Heart left ventricle (tissue), 16 donors: ENCODE measurements at regions not wholly inside any gene's neighbourhood (a gene's known extent, or its start where the extent isn't known, plus 50 kb on each side); places are given as distances from the start of the nearest gene placed in this dataset.
A peak's percentile ranks its signal among the peaks of the same experiment; 100 is the strongest.

Experiments
- ATAC-seq, 4 donors: fragments of 200-7000 bp; cut with Tn5 transposase; one replicate each; pipeline ENCODE4 v1.9.1; 2020 to 2022; ENCODE audit warnings: moderate library complexity in 4 of 4, mild to moderate bottlenecking in 3 of 4, moderate number of reproducible peaks in 1 of 4
- DNase-seq, 5 donors: peaks; one replicate each; pipeline ENCODE4 v3.0.0-alpha.2; 2020
- H3K27ac ChIP-seq, 12 donors: fragments of 200-600 bp; sonication (generic) in 4 of 12; one replicate each; pipeline versions ENCODE4 v1.5.0 to v1.8.0; 2016 to 2022; ENCODE audit warnings: mild to moderate bottlenecking in 2 of 12
- H3K27me3 ChIP-seq, 9 donors: fragments of 200-600 bp; sonication (generic) in 2 of 9; one replicate each; pipeline versions ENCODE4 v1.5.1 to v1.8.0; 2016 to 2022; ENCODE audit warnings: mild to moderate bottlenecking in 3 of 9
- H3K36me3 ChIP-seq, 9 donors: fragments of 200-600 bp; sonication (generic) in 2 of 9; one replicate each; pipeline versions ENCODE4 v1.5.0 to v1.8.0; 2018 to 2022; ENCODE audit warnings: mild to moderate bottlenecking in 2 of 9
- H3K4me1 ChIP-seq, 12 donors: fragments of 200-600 bp; sonication (generic) in 4 of 12; one replicate each; pipeline versions ENCODE4 v1.5.0 to v1.8.0; 2016 to 2022; ENCODE audit warnings: mild to moderate bottlenecking in 3 of 12
- H3K4me3 ChIP-seq, 12 donors: fragments of 200-600 bp; sonication (generic) in 4 of 12; one replicate each; pipeline versions ENCODE4 v1.5.0 to v1.8.0; 2017 to 2022; ENCODE audit warnings: mild to moderate bottlenecking in 9 of 12, moderate library complexity in 4 of 12
- H3K9me3 ChIP-seq, 12 donors: fragments of 200-600 bp; sonication (generic) in 4 of 12; one replicate each; pipeline versions ENCODE4 v1.5.0 to v1.8.0; 2016 to 2022; ENCODE audit warnings: mild to moderate bottlenecking in 1 of 12
- CTCF ChIP-seq, 12 donors: fragments of 200-600 bp; sonication (generic) in 4 of 12; IDR thresholded peaks; one replicate each; pipeline versions ENCODE4 v1.5.0 to v1.8.0; 2018 to 2022; ENCODE audit warnings: antibody characterized with exemption in 12 of 12, mild to moderate bottlenecking in 5 of 12
- POLR2A ChIP-seq, 2 donors: fragments of 450-650 bp; IDR thresholded peaks; one replicate each; pipeline ENCODE4 v1.6.1; 2017; ENCODE audit warnings: antibody characterized with exemption in 2 of 2, mild to moderate bottlenecking in 2 of 2, moderate library complexity in 2 of 2
- WGBS, 4 donors: extraction: QIAGEN DNeasy Blood & Tissue Kit in 2 of 4; methylation state at CpG; one replicate each; pipeline versions ENCODE4 v1.1.5 to v1.1.7; 2013 to 2018; 5-methylcytosine and 5-hydroxymethylcytosine counted together
- intact Hi-C, 10 donors: fragments of 100-400 bp; cut with DNase I; formaldehyde crosslinking; loops; one replicate each; pipeline versions ENCODE4 v1.11.1 to v1.14.2; 2022
- donor health status: ischemic (EF 13 %, LVEDD 7.1; RV severe dilation, severe dysfunction).
- donor health status: healthy with polysubstance abuse.
- donor health status: DM: no; HTN: yes; CAD: no.
- donor health status: DM: no; HTN: no; CAD: no.
- donor health status: ischemic (EF 25% LVEDD 6.9; RV normal size, moderate dysfunction).
- donor health status: ischemic (EF 25% LVEDD 5.7; RV mildly dilated, moderate dysfunction).
- donor health status: healthy.
- donor health status: DM: yes; HTN: yes; CAD: no.
- donor health status: ischemic (EF 35%, LVEDD 5.7; RV mildly dilated, moderate dysfunction).
- donor health status: nonischemic (EF 11% LVEDD 7.7; RV severe dilation, severe dysfunction).
- donor health status: DM: yes; HTN: yes; CAD: no.
- donor health status: PGD.
- donor health status: ischemic (EF 29% LVEDD 5.4; RV normal size, mild dysfunction).
- donor health status: nonischemic (EF 23%, LVEDD 6.1; RV moderate dilation, normal function).

- WGBS, 4 donors = 85 to 95% (median 90%) methylated on average over 1 of the region's 1 CpG
- TF ChIP-seq CTCF (IDR thresholded peaks at IDR 0.05) (no peak), POLR2A (IDR thresholded peaks at IDR 0.05) (no peak)
- Histone ChIP-seq H3K27me3 (no peaks in the 10 kb centered on the region), H3K9me3 (no peaks in the 10 kb centered on the region), H3K36me3 (no peaks in the 10 kb centered on the region), H3K27ac (no peak overlapping the region), H3K4me3 (no peak overlapping the region), H3K4me1 (peaks cover 0 to 9% (median 0%) of the 10 kb centered on the region in 12 donors)
- ATAC-seq (no peak), DNase-seq (no peak)
- intact Hi-C loops = no loop called here
Measured at GRCh38 chr4:148800336-148800885, 358.2 kb upstream of the NR3C2 start.

- DNase-seq = peak; percentile 16 to 59 (median 45)
- H3K27me3 ChIP-seq = no peaks in the 10 kb centered on the region
- peak overlapping the region in 1 of 12 donors; percentile 36 for H3K27ac ChIP-seq
- H3K4me1 ChIP-seq = peaks cover 0 to 16% (median 1%) of the 10 kb centered on the region in 12 donors
- TF ChIP-seq CTCF (IDR thresholded peaks at IDR 0.05) (no peak), POLR2A (IDR thresholded peaks at IDR 0.05) (no peak)
- intact Hi-C loops = no loop called here
- no peaks in the 10 kb centered on the region for H3K36me3 ChIP-seq
- no peak overlapping the region for H3K4me3 ChIP-seq
- WGBS, 4 donors = 42 to 57% (median 52%) methylated on average over 7 of the region's 7 CpGs
- ATAC-seq = peak; percentile 95 to 97 (median 96)
- H3K9me3 ChIP-seq = no peaks in the 10 kb centered on the region
Measured at GRCh38 chr4:148795156-148795864, 353.1 kb upstream of the NR3C2 start.

GRCh38 chr4:148793221-148793620 is 351.0 kb upstream of the NR3C2 start:
- TF ChIP-seq POLR2A (IDR thresholded peaks at IDR 0.05) (no peak), CTCF (IDR thresholded peaks at IDR 0.05) (no peak)
- DNase-seq (no peak), ATAC-seq (no peak)
- Histone ChIP-seq H3K27ac (no peak overlapping the region), H3K4me3 (no peak overlapping the region), H3K27me3 (no peaks in the 10 kb centered on the region), H3K36me3 (no peaks in the 10 kb centered on the region), H3K4me1 (peaks cover 0 to 23% (median 2%) of the 10 kb centered on the region in 12 donors), H3K9me3 (no peaks in the 10 kb centered on the region)
- intact Hi-C loops = no loop called here
- WGBS, 4 donors = 89 to 97% (median 94%) methylated on average over 2 of the region's 2 CpGs

- Histone ChIP-seq H3K36me3 (no peaks in the 10 kb centered on the region), H3K27me3 (no peaks in the 10 kb centered on the region), H3K9me3 (no peaks in the 10 kb centered on the region), H3K4me1 (peaks cover 0 to 24% (median 6%) of the 10 kb centered on the region in 12 donors), H3K27ac (no peak overlapping the region), H3K4me3 (no peak overlapping the region)
- ATAC-seq (no peak), DNase-seq (no peak)
- no peak for TF ChIP-seq POLR2A (IDR thresholded peaks at IDR 0.05)
- TF ChIP-seq CTCF (IDR thresholded peaks at IDR 0.05) = no peak
- WGBS, 4 donors = 63 to 77% (median 74%) methylated on average over 5 of the region's 5 CpGs
- intact Hi-C loops = no loop called here
Measured at GRCh38 chr4:148790691-148791090, 348.5 kb upstream of the NR3C2 start.
